Fibroblast of villous mesenchyme (primary cell): ENCODE measurements at regions not wholly inside any gene's neighbourhood (a gene's known extent, or its start where the extent isn't known, plus 50 kb on each side); places are given as distances from the start of the nearest gene placed in this dataset.

Experiments
- DNase-seq: peaks from one replicate; pipeline ENCODE4 v3.0.0-alpha.2; 2010; ENCODE audit warnings: low read depth
- H3K4me3 ChIP-seq: 2 replicates; pipeline ENCODE4 v1.5.1; 2011; ENCODE audit warnings: low read depth, mild to moderate bottlenecking, low read length
- TF ChIP-seq, protein P1 (sequence below): IDR thresholded peaks from 2 replicates; pipeline ENCODE4 v1.5.1; 2012; ENCODE audit warnings: low read depth, mild to moderate bottlenecking, low read length; ENCODE audit not compliant: insufficient read depth

- TF ChIP-seq, protein P1, sequence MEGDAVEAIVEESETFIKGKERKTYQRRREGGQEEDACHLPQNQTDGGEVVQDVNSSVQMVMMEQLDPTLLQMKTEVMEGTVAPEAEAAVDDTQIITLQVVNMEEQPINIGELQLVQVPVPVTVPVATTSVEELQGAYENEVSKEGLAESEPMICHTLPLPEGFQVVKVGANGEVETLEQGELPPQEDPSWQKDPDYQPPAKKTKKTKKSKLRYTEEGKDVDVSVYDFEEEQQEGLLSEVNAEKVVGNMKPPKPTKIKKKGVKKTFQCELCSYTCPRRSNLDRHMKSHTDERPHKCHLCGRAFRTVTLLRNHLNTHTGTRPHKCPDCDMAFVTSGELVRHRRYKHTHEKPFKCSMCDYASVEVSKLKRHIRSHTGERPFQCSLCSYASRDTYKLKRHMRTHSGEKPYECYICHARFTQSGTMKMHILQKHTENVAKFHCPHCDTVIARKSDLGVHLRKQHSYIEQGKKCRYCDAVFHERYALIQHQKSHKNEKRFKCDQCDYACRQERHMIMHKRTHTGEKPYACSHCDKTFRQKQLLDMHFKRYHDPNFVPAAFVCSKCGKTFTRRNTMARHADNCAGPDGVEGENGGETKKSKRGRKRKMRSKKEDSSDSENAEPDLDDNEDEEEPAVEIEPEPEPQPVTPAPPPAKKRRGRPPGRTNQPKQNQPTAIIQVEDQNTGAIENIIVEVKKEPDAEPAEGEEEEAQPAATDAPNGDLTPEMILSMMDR, result no peak
- no peak overlapping the region for H3K4me3 ChIP-seq
- no peak for DNase-seq
Measured at GRCh38 chr5:173771121-173771724, 116.9 kb upstream of the CPEB4 start.

- H3K4me3 ChIP-seq, result no peak overlapping the region
- TF ChIP-seq, protein P1, result no peak
- no peak for DNase-seq
Measured at GRCh38 chr5:173771725-173772383, 116.3 kb upstream of the CPEB4 start.

GRCh38 chr5:173772384-173773059, 115.6 kb upstream of the CPEB4 start:
- no peak overlapping the region for H3K4me3 ChIP-seq
- peak; percentile 37 for DNase-seq
- TF ChIP-seq, protein P1, result no peak

DNA sequence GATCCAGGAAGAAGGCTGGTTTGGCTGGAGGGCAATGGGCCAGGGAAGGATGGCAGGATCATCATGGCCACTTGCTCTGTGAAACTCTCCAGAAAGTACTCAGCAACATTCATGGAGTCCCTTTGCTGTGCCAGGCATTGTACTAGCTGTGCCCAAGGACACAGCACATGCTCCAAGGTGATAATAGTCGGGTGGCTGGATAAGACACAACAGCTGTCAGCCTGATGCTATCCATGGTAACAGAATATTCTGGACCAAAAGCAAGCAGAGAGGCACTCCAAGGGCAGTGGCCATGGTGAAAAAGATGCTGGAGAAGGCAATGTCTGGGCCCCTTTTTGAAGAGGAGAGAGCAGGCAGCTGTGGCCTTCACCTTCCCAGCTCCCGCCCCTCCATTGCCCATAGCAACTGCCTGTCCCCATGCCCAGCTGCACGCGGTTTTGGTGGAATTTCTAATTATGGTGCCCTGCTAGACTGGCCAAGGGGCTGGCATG, 113.8 kb upstream of the CPEB4 start:
- TF ChIP-seq, protein P1, result no peak
- no peak for DNase-seq
- no peak overlapping the region for H3K4me3 ChIP-seq

- TF ChIP-seq, protein P1, result no peak
- H3K4me3 ChIP-seq, result no peak overlapping the region
- no peak for DNase-seq
Measured at GRCh38 chr5:173775261-173776197, 112.6 kb upstream of the CPEB4 start.

GRCh38 chr5:173777149-173777548, 111.0 kb upstream of the CPEB4 start:
- no peak for DNase-seq
- no peak overlapping the region for H3K4me3 ChIP-seq
- TF ChIP-seq, protein P1, result no peak
